HG03460 (cell line): ENCODE measurements at regions not wholly inside any gene's neighbourhood (a gene's known extent, or its start where the extent isn't known, plus 50 kb on each side); places are given as distances from the start of the nearest gene placed in this dataset.
"Not testable (repeated sequence)": the region's sequence is repeated elsewhere in the genome, so short reads cannot be mapped to it uniquely, and the experiment has no call there.

Source experiments
- ATAC-seq: cut with Tn5 transposase; IDR thresholded peaks from one replicate; pipeline ENCODE4 v1.9.1; 2021; ENCODE audit not compliant: unreplicated experiment

DNA sequence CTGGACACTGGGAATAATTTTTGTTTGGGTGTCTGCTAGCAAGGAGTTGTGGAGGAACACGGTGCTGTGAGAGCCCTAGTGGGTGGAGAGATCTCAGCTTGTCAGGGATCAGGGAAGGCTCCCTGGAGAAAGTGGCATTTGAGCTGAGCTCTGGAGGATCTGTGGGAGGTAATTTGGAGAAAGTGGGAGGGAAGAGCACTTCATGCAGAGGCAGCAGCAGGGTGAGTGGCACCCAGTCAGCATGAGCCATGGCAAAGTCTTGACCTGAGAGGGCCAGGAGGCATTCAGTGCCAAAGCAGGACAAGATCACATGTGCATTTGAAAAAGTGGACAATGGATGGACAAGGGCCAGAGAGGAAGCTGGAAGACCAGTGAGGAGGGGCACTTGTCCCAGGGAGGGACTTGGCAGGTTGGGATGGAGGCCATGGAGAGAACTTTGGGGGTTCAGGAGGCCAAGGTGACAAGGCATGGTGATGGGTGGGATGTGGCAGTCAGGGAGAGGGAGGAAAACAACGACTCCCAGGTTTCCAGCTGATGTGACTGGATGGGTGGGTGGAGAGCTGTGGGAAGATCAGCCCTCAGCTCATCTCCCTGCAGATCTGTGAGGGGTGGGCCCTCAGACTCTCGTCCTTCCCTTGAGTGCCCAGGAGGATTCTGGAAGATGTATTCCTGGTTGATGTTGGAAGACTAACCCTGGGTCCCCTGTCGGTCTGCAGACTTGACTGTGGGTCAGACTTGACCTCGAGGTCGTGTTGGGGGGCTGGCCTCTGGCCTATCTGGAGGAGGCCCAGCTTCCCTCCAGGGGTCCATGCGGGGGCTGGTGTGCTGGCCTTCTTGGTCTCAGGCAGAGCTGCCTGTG, 68.9 kb upstream of the PITX1 start:
- no peak for ATAC-seq

DNA sequence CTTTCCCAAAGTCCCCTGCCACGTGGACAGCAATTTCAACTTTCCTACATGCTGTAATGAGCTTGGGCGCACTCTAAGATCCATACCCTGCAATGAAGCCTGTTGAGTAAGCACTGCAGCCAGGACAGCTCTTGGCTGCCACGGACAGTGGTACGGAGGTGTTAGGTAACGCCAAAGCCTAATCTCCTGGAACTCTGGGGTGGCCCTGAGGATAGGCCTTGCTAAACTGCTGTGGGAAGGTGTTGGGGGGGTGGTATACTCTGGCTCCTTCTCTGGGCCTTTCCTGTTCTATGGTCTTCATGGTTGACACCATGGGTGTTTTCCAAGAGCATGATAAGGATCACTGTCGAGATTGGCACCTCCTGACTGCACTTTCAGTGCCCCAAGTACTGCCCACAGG, 66.4 kb upstream of the PITX1 start:
- ATAC-seq: no peak

DNA sequence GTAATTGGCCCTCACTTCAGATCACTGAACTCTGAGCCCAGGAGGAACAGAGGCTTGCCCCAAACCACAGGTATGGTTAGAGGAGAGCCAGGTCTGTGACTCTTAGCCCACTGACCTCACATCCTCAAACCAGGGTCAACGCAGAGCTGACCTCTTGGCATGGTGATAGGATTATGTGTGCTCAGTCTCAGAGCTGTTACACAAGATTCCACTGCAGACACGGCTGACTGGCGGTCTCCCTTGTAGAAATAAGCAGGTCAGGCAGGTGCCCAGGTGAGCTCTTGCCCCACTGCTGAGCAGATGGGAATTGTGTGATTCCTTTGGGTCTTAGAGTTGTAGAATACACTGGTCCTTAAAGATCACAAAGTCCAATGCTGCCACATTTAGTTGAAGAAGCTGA, 66.0 kb upstream of the PITX1 start:
- no peak for ATAC-seq

DNA sequence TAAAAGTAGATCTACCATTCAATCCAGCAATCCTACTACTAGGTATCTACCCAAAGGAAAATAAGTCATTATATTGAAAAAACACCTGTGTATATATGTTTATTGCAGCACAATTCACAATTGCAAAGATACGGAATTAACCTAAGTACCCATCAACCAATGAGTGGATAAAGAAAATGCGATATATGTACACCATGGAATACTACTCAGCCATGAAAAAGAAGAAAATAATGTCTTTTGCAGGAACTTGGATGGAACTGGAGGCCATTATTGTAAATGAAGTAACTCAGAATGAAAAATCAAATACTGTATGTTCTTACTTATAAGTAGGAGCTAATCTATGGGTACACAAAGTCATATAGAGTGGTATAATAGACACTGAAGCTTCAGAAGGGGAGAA, 63.4 kb upstream of the PITX1 start:
- ATAC-seq: no peak

DNA sequence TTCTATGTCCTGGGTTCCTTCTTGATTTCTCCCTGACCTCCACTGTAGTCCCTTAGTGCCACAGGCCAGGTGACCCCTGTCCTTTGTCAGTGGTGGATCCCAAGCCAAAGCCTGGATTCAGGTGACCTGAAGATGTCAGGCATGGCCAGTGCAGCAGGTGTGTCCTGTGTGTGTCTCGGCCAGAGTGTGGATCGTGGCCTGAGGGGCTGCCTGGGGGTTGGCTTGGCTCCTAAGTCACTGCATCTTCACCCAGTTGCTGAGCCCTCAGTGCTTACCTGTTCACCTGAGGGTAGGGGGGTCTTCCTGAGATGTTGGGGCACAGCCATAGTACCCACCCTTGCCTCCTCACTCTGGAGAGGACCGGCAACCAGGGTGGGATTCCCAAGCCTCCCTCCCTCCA, 61.8 kb upstream of the PITX1 start:
- ATAC-seq: no peak

DNA sequence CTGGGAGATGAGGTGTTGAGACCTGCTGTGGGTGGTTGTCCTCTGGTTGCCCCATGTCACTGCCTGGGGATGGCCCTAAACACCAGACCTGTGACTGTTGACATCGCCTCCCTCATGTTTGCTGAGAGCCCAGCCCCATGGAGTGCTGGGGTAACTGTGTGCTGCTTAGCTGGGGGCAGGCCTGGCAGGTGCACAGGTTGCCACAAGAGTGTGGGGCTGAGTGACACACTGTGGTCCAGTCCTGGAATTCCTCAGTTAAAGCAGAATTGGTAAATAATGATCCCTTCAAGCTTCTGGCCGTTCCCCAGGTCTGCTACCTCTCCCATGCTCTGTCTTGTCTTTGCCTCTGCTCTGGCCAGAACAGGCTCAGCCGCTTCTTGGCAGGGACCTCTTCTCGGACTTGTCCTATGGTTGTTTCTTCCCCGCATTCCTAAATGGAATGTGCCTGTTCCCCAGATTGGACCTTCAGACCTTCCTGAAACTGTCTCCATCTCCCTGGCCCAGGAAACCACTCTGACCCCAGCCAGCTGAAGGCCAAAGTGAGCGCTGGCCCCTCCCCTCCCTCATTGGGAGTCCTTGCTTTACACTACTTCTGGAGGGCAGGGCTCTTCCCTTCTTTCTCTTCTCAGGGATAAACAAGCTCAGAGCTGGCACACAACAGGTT, 61.2 kb upstream of the PITX1 start:
- ATAC-seq: no peak

DNA sequence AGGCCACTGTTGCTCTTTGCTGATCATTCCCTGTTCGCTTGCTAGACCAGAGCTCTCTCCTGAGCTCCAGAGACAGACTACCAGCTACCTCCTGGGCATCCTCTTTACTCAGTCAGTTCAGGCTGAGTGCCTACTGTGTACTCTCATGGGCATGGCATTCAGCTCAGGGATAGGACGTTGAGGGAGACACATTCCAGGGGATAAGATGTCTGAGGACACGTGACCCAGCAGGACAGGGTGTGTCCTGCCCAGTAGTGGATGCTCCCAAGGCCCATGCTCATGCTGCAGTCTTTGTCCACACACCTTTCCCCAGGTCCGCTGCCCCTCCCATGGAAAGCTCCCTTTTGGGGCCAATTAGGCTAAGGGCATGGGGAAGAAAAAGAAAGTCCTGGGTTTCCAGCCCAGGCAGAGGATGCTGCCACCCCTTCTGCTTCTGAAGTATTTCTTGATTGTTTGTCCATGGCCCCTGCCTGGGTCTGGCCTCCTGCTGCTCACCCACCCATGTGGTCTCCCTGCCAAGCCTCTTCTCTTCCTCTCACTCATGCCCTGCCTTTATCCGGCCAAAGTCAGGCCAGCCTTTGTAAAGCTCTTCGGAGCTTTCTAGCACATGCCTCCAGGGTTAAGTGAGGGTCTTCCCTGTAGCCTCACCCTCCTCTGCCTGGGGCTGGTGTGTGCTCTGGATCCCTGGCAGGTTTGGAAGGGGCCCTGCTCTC, 60.5 kb upstream of the PITX1 start:
- no peak for ATAC-seq

DNA sequence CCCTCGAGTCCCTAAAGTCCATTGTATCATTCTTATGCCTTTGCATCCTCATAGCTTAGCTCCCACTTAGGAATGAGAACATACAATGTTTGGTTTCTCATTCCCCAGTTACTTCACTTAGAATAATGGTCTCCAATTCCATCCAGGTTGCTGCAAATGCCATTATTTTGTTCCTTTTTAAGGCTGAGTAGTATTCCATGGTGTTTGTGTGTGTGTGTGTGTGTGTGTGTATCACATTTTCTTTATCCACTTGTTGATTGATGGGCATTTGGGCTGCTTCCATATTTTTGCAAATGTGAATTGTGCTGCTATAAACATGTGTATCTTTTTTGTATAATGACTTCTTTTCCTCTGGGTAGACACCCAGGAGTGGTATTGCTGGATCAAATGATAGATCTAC, 59.5 kb upstream of the PITX1 start:
- not testable (repeated sequence) for ATAC-seq

DNA sequence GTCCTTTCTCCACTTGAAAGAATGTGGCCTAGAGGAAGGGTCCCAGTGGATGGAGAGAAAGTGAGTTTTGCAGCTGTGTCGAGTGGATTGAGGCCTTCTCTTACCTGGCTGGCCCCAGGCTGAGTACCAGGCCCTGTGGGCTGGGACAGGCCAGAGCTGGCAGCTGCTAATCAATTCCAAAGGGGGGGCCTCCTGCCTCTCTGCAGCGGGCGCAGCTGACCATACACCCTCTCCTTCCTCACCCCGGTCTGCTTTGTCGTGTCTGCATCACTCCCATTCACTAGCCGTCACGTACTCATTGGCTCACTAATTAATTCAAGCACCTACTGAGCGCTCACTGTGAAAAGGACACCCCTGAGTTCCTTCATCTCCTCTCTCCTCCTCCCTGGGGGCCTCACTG, 58.4 kb upstream of the PITX1 start:
- ATAC-seq: no peak

DNA sequence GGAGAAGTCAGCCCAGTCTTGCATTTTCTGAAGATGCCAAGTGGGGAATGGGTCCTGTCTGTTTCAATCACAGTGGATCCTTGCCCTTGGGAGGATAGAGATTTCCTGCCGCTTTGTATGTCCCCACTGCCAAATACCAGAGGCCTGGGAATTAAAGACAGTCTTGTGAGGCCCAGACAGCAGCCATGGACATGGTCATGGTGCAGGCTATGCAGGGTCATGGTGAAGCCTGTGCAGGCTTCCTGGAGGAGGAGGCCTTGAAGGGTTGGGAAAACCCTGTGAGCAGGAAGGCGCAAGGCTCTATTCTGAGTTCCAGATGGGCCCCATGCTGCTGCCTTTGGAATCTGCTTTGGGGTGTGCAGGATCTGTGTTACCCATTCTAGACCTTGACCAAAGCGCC, 57.3 kb upstream of the PITX1 start:
- ATAC-seq: no peak

DNA sequence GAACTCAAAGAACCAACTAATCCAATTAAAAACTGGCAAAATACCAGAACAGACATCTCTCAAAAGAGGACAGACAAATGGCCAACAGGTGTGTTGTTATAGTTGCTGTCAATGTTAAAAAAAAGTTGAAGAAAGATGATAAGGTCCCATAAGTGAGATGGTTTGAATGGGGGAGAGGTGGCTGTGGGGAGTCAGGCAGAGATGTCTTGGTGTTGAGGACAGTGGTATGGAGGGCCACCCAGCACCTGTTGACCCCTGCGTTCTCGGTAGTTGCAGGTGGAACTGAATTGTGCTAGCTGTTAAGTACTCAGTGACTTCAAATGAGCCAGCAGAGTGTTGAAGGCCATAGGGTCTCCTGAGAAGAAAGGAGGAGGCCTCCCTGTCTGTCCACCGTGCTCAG, 55.9 kb upstream of the PITX1 start:
- ATAC-seq: no peak

DNA sequence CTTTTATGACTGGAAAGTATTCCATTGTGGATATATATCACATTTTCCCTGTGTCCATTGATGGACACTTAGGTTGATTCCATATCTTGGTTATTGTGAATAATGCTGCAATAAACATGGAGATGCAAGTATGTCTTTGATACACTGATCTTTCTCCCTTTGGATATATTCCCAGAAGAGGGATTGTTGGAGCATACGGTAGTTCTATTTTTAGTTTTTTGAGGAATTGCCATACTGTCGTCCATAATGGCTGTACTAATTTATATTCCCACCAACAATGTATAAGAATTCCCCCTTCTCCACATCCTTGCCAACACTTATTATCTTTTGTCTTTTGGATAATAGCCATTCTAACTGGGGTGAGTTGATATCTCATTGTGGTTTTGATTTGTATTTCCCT, 54.9 kb upstream of the PITX1 start:
- no peak for ATAC-seq

DNA sequence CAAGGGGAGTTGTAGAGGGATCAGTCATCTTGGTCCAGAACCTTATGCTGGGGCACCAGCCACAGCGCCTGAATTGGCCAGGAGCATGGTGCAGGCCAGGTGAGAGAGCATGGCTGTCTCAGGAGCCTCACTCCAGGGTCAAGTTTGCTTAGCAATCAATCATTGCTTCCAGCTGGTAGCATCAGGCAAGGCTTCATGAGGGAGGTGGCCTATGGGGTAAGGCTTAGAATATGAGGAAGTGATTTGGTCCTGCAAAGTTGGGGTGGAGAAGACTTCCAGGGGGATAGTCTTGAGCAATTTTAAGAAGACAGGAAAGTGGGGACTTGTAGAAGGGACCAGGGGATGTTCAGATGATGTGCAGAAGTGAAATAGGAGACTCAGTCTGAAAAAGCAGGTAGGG, 53.9 kb upstream of the PITX1 start:
- no peak for ATAC-seq

DNA sequence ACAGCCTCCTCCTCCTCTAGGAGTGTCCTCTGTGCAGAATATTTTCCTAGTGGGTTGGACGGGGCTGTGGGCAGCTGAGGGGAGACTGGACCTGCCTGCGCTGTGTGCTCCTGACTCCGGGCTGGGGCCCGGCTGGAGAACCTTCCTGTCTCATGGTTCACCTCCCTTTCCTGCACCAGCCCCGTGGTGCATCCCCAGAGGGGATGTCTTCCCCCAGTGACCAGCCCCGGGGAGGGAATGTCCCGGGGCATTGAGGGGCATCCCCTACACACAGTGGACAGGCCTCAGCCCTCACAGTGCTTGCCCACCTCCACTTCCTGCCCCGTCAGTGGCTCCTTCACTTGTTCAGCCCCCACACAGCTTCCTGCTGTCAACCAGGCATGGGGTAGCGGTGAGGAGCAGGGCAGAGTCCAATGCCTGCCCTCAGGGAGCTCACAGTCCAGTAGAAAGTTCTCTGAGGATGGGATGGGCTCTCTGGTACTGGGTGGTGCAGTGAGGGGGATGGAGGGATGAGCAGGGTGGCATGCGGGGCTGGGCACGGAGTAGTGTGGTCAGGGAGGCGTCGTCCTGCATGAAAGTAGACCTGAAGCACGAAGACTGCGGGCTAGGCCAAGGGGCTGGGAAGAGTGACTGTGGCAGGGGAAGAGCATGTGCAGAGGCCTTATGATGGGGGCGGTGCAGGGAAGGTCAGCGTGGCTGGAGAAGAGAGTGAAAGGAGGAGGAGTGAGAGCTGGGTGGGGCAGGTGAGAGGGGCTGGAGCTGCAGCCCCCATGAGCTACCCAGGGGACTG, 52.1 kb upstream of the PITX1 start:
- no peak for ATAC-seq

DNA sequence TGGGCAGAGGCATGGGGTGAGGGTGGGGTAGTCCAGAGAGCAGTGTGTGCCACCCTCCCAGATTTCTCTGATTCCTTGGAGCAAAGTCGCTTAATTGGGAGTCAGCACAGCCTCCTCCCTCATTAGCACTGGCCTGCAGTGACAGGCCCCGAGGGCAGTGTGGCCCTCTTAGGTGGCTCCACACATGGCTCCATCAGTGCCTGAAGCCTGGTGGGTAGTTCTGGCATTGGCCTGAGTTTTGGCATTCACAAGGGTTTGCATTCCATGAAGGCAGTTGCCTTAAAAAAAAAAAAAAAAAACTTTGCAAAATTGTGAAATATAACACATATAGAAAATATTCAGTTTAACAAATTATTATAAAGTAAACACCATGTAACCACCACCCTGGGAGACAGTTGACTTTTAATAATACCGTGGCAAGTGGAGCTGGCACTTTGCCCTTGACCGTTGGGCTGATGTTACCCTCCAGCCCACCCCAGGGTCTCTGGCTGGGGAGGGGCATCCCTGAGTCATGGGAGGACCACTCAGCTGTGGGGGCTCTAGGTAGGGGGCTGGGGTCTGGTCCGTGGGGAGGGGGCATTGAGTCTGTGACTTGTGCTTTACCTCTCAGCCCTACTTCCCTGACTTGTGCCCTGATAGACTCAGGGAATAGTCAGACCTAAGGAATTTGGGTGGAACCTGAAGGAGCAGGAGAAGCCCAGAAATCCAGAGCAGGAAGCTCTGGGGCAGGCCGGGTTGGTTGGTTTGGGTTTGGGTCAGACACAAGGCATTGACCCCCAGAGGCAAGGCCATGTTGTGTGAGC, 51.3 kb upstream of the PITX1 start:
- ATAC-seq: no peak
